Dendritic cell treated with granulocyte-macrophage colony-stimulating factor and Interleukin-4, amounts not matched to agents 40 ng/mL and 50 ng/mL, for 4 days (primary cell): ENCODE measurements at regions not wholly inside any gene's neighbourhood (a gene's known extent, or its start where the extent isn't known, plus 50 kb on each side); places are given as distances from the start of the nearest gene placed in this dataset.
"Not testable (repeated sequence)": the region's sequence is repeated elsewhere in the genome, so short reads cannot be mapped to it uniquely, and the experiment has no call there.

Experiments used
- H3K27ac Mint-ChIP-seq: one replicate; pipeline ENCODE4 v1.8.0; 2022; ENCODE audit warnings: mild to moderate bottlenecking, mixed read lengths
- H3K27me3 Mint-ChIP-seq: one replicate; pipeline ENCODE4 v1.8.0; 2022; ENCODE audit warnings: mild to moderate bottlenecking, mixed read lengths
- H3K36me3 Mint-ChIP-seq: one replicate; pipeline ENCODE4 v1.8.0; 2022; ENCODE audit warnings: low read depth, mixed read lengths
- H3K4me1 Mint-ChIP-seq: one replicate; pipeline ENCODE4 v1.8.0; 2022; ENCODE audit warnings: low read depth, mixed read lengths
- H3K4me3 Mint-ChIP-seq: one replicate; pipeline ENCODE4 v1.8.0; 2022; ENCODE audit warnings: mild to moderate bottlenecking, moderate library complexity, mixed read lengths
- H3K9me3 Mint-ChIP-seq: one replicate; pipeline ENCODE4 v1.8.0; 2022; ENCODE audit warnings: mixed read lengths
- intact Hi-C: fragments of 100-400 bp; cut with micrococcal nuclease; formaldehyde crosslinking; loops from one replicate; pipeline ENCODE4 v1.15.0; 2022

GRCh38 chr7:130860832-130861231 lies 126.8 kb upstream of the KLF14 start:
- intact Hi-C loops, result not testable (repeated sequence)
- H3K9me3 Mint-ChIP-seq, result peaks cover 69% of the 10 kb centered on the region

GRCh38 chr7:130865408-130866236 lies 131.6 kb upstream of the KLF14 start:
- intact Hi-C loops, result no loop called here
- Mint-ChIP-seq H3K27me3 (no peaks in the 10 kb centered on the region), H3K27ac (no peak overlapping the region), H3K9me3 (peaks cover 21% of the 10 kb centered on the region), H3K4me1 (no peaks in the 10 kb centered on the region), H3K4me3 (no peak overlapping the region), H3K36me3 (peaks cover 91% of the 10 kb centered on the region)

More at GRCh38 chr7:130860832-130861231, 126.8 kb upstream of the KLF14 start:
- peaks cover 84% of the 10 kb centered on the region for H3K36me3 Mint-ChIP-seq
- H3K27me3 Mint-ChIP-seq, H3K27ac Mint-ChIP-seq, H3K4me3 Mint-ChIP-seq, H3K4me1 Mint-ChIP-seq: not testable (repeated sequence)

GRCh38 chr7:130867039-130867438 lies 133.0 kb upstream of the KLF14 start:
- no peak overlapping the region for H3K27ac Mint-ChIP-seq
- H3K27me3 Mint-ChIP-seq, result no peaks in the 10 kb centered on the region
- peaks cover 7% of the 10 kb centered on the region for H3K9me3 Mint-ChIP-seq
- H3K36me3 Mint-ChIP-seq, result peaks cover 79% of the 10 kb centered on the region
- intact Hi-C loops, result no loop called here
- H3K4me1 Mint-ChIP-seq, result no peaks in the 10 kb centered on the region
- H3K4me3 Mint-ChIP-seq, result no peak overlapping the region

GRCh38 chr7:130867581-130868136 lies 133.7 kb upstream of the KLF14 start:
- Mint-ChIP-seq H3K36me3 (peaks cover 79% of the 10 kb centered on the region), H3K4me3 (no peak overlapping the region), H3K9me3 (peaks cover under 1% of the 10 kb centered on the region), H3K4me1 (no peaks in the 10 kb centered on the region), H3K27ac (no peak overlapping the region), H3K27me3 (no peaks in the 10 kb centered on the region)
- intact Hi-C loops, result no loop called here

- intact Hi-C loops, result no loop called here
- no peak overlapping the region for H3K4me3 Mint-ChIP-seq
- H3K4me1 Mint-ChIP-seq, result no peaks in the 10 kb centered on the region
- H3K36me3 Mint-ChIP-seq, result peaks cover 78% of the 10 kb centered on the region
- no peaks in the 10 kb centered on the region for H3K9me3 Mint-ChIP-seq
- H3K27ac Mint-ChIP-seq, result no peak overlapping the region
- no peaks in the 10 kb centered on the region for H3K27me3 Mint-ChIP-seq
Observed at GRCh38 chr7:130868139-130868538, 134.1 kb upstream of the KLF14 start.

GRCh38 chr7:130869918-130870317 lies 135.9 kb upstream of the KLF14 start:
- Mint-ChIP-seq H3K27me3 (no peaks in the 10 kb centered on the region), H3K9me3 (no peaks in the 10 kb centered on the region), H3K27ac (no peak overlapping the region), H3K4me3 (no peak overlapping the region), H3K4me1 (no peaks in the 10 kb centered on the region), H3K36me3 (peaks cover 80% of the 10 kb centered on the region)
- intact Hi-C loops, result no loop called here

GRCh38 chr7:130872341-130872740 lies 138.3 kb upstream of the KLF14 start:
- H3K36me3 Mint-ChIP-seq, result peaks cover 77% of the 10 kb centered on the region
- H3K27ac Mint-ChIP-seq, result no peak overlapping the region
- no peaks in the 10 kb centered on the region for H3K9me3 Mint-ChIP-seq
- intact Hi-C loops, result no loop called here
- H3K4me1 Mint-ChIP-seq, result no peaks in the 10 kb centered on the region
- H3K4me3 Mint-ChIP-seq, result no peak overlapping the region
- no peaks in the 10 kb centered on the region for H3K27me3 Mint-ChIP-seq

- intact Hi-C loops, result no loop called here
- Mint-ChIP-seq H3K36me3 (peaks cover 77% of the 10 kb centered on the region), H3K27me3 (no peaks in the 10 kb centered on the region), H3K9me3 (no peaks in the 10 kb centered on the region), H3K4me1 (no peaks in the 10 kb centered on the region), H3K4me3 (no peak overlapping the region), H3K27ac (no peak overlapping the region)
Observed at GRCh38 chr7:130872756-130873448, 138.9 kb upstream of the KLF14 start.

- peaks cover 76% of the 10 kb centered on the region for H3K36me3 Mint-ChIP-seq
- intact Hi-C loops, result no loop called here
- no peaks in the 10 kb centered on the region for H3K27me3 Mint-ChIP-seq
- no peak overlapping the region for H3K4me3 Mint-ChIP-seq
- H3K9me3 Mint-ChIP-seq, result no peaks in the 10 kb centered on the region
- H3K27ac Mint-ChIP-seq, result no peak overlapping the region
- no peaks in the 10 kb centered on the region for H3K4me1 Mint-ChIP-seq
Observed at GRCh38 chr7:130874071-130874915, 140.3 kb upstream of the KLF14 start.

GRCh38 chr7:130875265-130875741 lies 141.3 kb upstream of the KLF14 start:
- Mint-ChIP-seq H3K9me3 (no peaks in the 10 kb centered on the region), H3K27me3 (no peaks in the 10 kb centered on the region), H3K4me3 (no peak overlapping the region), H3K36me3 (peaks cover 72% of the 10 kb centered on the region), H3K27ac (no peak overlapping the region), H3K4me1 (no peaks in the 10 kb centered on the region)
- intact Hi-C loops, result no loop called here

- H3K4me1 Mint-ChIP-seq, result no peaks in the 10 kb centered on the region
- intact Hi-C loops, result no loop called here
- H3K9me3 Mint-ChIP-seq, result no peaks in the 10 kb centered on the region
- peaks cover 78% of the 10 kb centered on the region for H3K36me3 Mint-ChIP-seq
- no peak overlapping the region for H3K4me3 Mint-ChIP-seq
- no peak overlapping the region for H3K27ac Mint-ChIP-seq
- no peaks in the 10 kb centered on the region for H3K27me3 Mint-ChIP-seq
Observed at GRCh38 chr7:130875901-130876300, 141.9 kb upstream of the KLF14 start.

GRCh38 chr7:130877236-130877990 lies 143.4 kb upstream of the KLF14 start:
- Mint-ChIP-seq H3K27me3 (no peaks in the 10 kb centered on the region), H3K36me3 (peaks cover 87% of the 10 kb centered on the region), H3K27ac (no peak overlapping the region), H3K9me3 (no peaks in the 10 kb centered on the region), H3K4me1 (no peaks in the 10 kb centered on the region), H3K4me3 (no peak overlapping the region)
- intact Hi-C loops, result no loop called here

- intact Hi-C loops, result no loop called here
- H3K27ac Mint-ChIP-seq, result no peak overlapping the region
- H3K36me3 Mint-ChIP-seq, result peaks cover 88% of the 10 kb centered on the region
- H3K27me3 Mint-ChIP-seq, result no peaks in the 10 kb centered on the region
- H3K9me3 Mint-ChIP-seq, result no peaks in the 10 kb centered on the region
- no peak overlapping the region for H3K4me3 Mint-ChIP-seq
- H3K4me1 Mint-ChIP-seq, result no peaks in the 10 kb centered on the region
Observed at GRCh38 chr7:130877991-130878305, 143.9 kb upstream of the KLF14 start.
